A673 (cell line): ENCODE measurements at regions not wholly inside any gene's neighbourhood (a gene's known extent, or its start where the extent isn't known, plus 50 kb on each side); places are given as distances from the start of the nearest gene placed in this dataset.

Source experiments
- BruUV-seq: library from RNA; stranded (reverse); fragments of 400-500 nt; replicated peaks from 2 replicates; lab custom pipeline; 2021; lab: Mats Ljungman, UMichigan
- CTCF ChIA-PET: fragments of 300-600 bp; sonication (Branson Sonifier 250); formaldehyde crosslinking; loops from one replicate; lab custom pipeline; 2022; ENCODE audit warnings: antibody characterized with exemption; lab: Charles Lee
- POLR2A ChIA-PET: fragments of 300-600 bp; sonication (Branson Sonifier 250); formaldehyde crosslinking; loops from one replicate; lab custom pipeline; 2022; ENCODE audit warnings: antibody characterized with exemption; ENCODE audit not compliant: low non-redundant PET; lab: Charles Lee
- DNase-seq: peaks from one replicate; pipeline ENCODE4 v3.0.0-alpha.2; 2015; ENCODE audit warnings: low spot score
- H3K27ac ChIP-seq: fragments of 200-600 bp; sonication (generic); 2 replicates; pipeline ENCODE4 v1.5.1; 2016; ENCODE audit warnings: mixed run types, low read depth, mild to moderate bottlenecking, mixed read lengths, antibody characterized with exemption, low read length; ENCODE audit not compliant: poor library complexity, severe bottlenecking
- H3K27me3 ChIP-seq: fragments of 200-600 bp; sonication (generic); replicated peaks from 2 replicates; pipeline ENCODE4 v1.6.1; 2017; ENCODE audit warnings: mixed run types, low read depth, mild to moderate bottlenecking, mixed read lengths, antibody characterized with exemption, low read length; ENCODE audit not compliant: insufficient read depth, poor library complexity
- H3K36me3 ChIP-seq: fragments of 200-600 bp; sonication (generic); 2 replicates; pipeline ENCODE4 v1.6.1; 2016; ENCODE audit warnings: mixed run types, mild to moderate bottlenecking, mixed read lengths, antibody characterized with exemption, low read length; ENCODE audit not compliant: insufficient read depth, poor library complexity, severe bottlenecking
- H3K4me1 ChIP-seq: fragments of 200-600 bp; sonication (generic); 2 replicates; pipeline ENCODE4 v1.6.1; 2017; ENCODE audit warnings: mixed run types, mild to moderate bottlenecking, mixed read lengths, antibody characterized with exemption, low read length; ENCODE audit not compliant: insufficient read depth, poor library complexity, severe bottlenecking
- H3K4me3 ChIP-seq: fragments of 200-600 bp; sonication (generic); 2 replicates; pipeline ENCODE4 v1.5.1; 2016; ENCODE audit warnings: low read depth, mixed run types, mild to moderate bottlenecking, mixed read lengths, low read length; ENCODE audit not compliant: poor library complexity, severe bottlenecking
- H3K9me3 ChIP-seq: fragments of 200-600 bp; sonication (generic); 2 replicates; pipeline ENCODE4 v1.6.1; 2016; ENCODE audit warnings: mixed run types, low read depth, mild to moderate bottlenecking, mixed read lengths, antibody characterized with exemption, low read length; ENCODE audit not compliant: poor library complexity, severe bottlenecking
- EZH2 ChIP-seq: fragments of 200-600 bp; sonication (generic); IDR thresholded peaks from 2 replicates; pipeline ENCODE4 v1.6.1; 2017; ENCODE audit warnings: borderline replicate concordance, low read depth, mild to moderate bottlenecking, mixed read lengths, antibody characterized with exemption, low read length; ENCODE audit not compliant: poor library complexity, severe bottlenecking
- intact Hi-C: fragments of 100-400 bp; cut with micrococcal nuclease; formaldehyde crosslinking; loops from one replicate; pipeline ENCODE4 v1.10.0; 2022; ENCODE audit not compliant: unreplicated experiment
- TF ChIP-seq, protein P1 (sequence below): fragments of 300-800, 200-600 bp; sonication (generic); conservative IDR thresholded peaks from 2 replicates; pipeline ENCODE4 v1.5.1; 2017; ENCODE audit warnings: low read depth, mild to moderate bottlenecking, antibody characterized with exemption, low read length, moderate library complexity, mixed read lengths

- no peak overlapping the region for H3K4me3 ChIP-seq
- POLR2A ChIA-PET = interaction anchor here (0.7 kb wide), 1 partner anchor 389 kb away, joined by 3 read pairs; no protein-coding TSS in a partner anchor
- intact Hi-C loops = no loop called here
- no TSS peak for BruUV-seq
- TF ChIP-seq, protein P1, sequence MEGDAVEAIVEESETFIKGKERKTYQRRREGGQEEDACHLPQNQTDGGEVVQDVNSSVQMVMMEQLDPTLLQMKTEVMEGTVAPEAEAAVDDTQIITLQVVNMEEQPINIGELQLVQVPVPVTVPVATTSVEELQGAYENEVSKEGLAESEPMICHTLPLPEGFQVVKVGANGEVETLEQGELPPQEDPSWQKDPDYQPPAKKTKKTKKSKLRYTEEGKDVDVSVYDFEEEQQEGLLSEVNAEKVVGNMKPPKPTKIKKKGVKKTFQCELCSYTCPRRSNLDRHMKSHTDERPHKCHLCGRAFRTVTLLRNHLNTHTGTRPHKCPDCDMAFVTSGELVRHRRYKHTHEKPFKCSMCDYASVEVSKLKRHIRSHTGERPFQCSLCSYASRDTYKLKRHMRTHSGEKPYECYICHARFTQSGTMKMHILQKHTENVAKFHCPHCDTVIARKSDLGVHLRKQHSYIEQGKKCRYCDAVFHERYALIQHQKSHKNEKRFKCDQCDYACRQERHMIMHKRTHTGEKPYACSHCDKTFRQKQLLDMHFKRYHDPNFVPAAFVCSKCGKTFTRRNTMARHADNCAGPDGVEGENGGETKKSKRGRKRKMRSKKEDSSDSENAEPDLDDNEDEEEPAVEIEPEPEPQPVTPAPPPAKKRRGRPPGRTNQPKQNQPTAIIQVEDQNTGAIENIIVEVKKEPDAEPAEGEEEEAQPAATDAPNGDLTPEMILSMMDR = no peak
- no peak for TF ChIP-seq EZH2
- H3K27ac ChIP-seq = peak overlapping the region; percentile 4
- CTCF ChIA-PET = no interaction called here
- H3K36me3 ChIP-seq = no peaks in the 10 kb centered on the region
- DNase-seq = no peak
- no peaks in the 10 kb centered on the region for H3K27me3 ChIP-seq
- peaks cover 18% of the 10 kb centered on the region for H3K9me3 ChIP-seq
- H3K4me1 ChIP-seq = peaks cover 35% of the 10 kb centered on the region
These were observed 71.7 kb upstream of the SPRY4 start for GRCh38 chr5:142396436-142397038.

GRCh38 chr5:142395334-142395733 is 70.5 kb upstream of the SPRY4 start:
- Histone ChIP-seq H3K4me3 (no peak overlapping the region), H3K27ac (no peak overlapping the region), H3K4me1 (peaks cover 39% of the 10 kb centered on the region), H3K27me3 (no peaks in the 10 kb centered on the region), H3K9me3 (peaks cover 18% of the 10 kb centered on the region), H3K36me3 (no peaks in the 10 kb centered on the region)
- no peak for TF ChIP-seq EZH2
- TF ChIP-seq, protein P1 = no peak
- ChIA-PET POLR2A (no interaction called here), CTCF (no interaction called here)
- intact Hi-C loops = no loop called here
- BruUV-seq = no TSS peak
- no peak for DNase-seq

DNA sequence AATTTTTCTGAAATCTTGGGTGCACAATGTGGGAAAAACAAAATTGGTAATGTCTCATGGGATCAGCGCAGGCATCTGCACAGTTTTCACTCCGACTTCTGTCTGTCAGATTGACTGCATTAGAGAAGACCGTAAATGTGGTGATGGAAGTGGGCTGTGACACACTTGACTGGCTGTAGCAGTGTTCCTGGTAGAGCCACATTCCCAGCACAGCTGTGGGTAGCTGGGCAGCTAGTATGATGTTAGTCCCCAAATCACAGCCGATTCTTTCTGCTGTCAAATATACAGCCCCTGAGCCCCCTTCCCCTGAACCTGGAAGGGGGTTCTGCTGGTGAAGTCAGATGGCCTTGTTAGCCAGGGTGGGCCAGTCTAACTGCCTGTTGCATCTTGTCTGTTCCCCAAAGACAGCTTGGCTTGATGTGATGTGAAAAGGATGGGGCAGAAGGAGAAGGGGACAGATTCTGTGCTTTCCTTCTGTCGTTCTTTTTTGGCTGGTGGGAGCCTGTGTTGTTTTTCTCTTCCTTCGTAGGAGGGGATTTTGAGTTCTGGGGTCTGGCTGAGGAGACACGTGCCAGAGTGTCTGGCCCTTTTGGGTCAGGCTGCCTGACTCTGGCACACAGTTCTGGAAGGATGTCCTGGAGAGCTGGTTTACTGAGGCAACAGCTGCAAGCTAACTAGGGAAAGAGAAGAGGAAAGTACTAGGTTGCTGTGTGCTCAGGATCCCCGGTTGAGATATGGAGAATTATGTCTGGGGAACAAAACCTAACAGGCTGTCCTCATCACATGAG is 66.4 kb upstream of the SPRY4 start:
- ChIA-PET CTCF (interaction anchor here (1.0 kb wide), 1 partner anchor 306 kb away, joined by 3 read pairs; no protein-coding TSS in a partner anchor), POLR2A (no interaction called here)
- no peaks in the 10 kb centered on the region for H3K36me3 ChIP-seq
- peak overlapping the region; percentile 90 for H3K27ac ChIP-seq
- H3K9me3 ChIP-seq = peaks cover 6% of the 10 kb centered on the region
- TF ChIP-seq, protein P1 = no peak
- TF ChIP-seq EZH2 = no peak
- H3K4me1 ChIP-seq = peaks cover 56% of the 10 kb centered on the region
- BruUV-seq = TSS peak; percentile 59
- no peak for DNase-seq
- H3K27me3 ChIP-seq = no peaks in the 10 kb centered on the region
- H3K4me3 ChIP-seq = peak overlapping the region; percentile 13
- intact Hi-C loops = no loop called here
